Upper lobe of right lung (tissue), 1 donor: ENCODE measurements at regions not wholly inside any gene's neighbourhood (a gene's known extent, or its start where the extent isn't known, plus 50 kb on each side); places are given as distances from the start of the nearest gene placed in this dataset.
A peak's percentile ranks its signal among the peaks of the same experiment; 100 is the strongest.

Experiments used
- ATAC-seq: fragments of 200-7000 bp; cut with Tn5 transposase; one replicate; pipeline ENCODE4 v1.9.1; 2020; ENCODE audit warnings: mild to moderate bottlenecking, moderate library complexity
- DNase-seq: peaks from one replicate; pipeline ENCODE4 v3.0.0-alpha.2; 2020
- H3K27ac ChIP-seq: fragments of 200-600 bp; one replicate; pipeline ENCODE4 v1.8.0; 2022
- H3K27me3 ChIP-seq: fragments of 200-600 bp; one replicate; pipeline ENCODE4 v1.8.0; 2022; ENCODE audit warnings: mild to moderate bottlenecking
- H3K36me3 ChIP-seq: fragments of 200-600 bp; one replicate; pipeline ENCODE4 v1.8.0; 2022
- H3K4me1 ChIP-seq: fragments of 200-600 bp; one replicate; pipeline ENCODE4 v1.8.0; 2022
- H3K4me3 ChIP-seq: fragments of 200-600 bp; one replicate; pipeline ENCODE4 v1.8.0; 2022; ENCODE audit warnings: mild to moderate bottlenecking
- H3K9me3 ChIP-seq: fragments of 200-600 bp; one replicate; pipeline ENCODE4 v1.8.0; 2022
- CTCF ChIP-seq: fragments of 200-600 bp; IDR thresholded peaks from one replicate; pipeline ENCODE4 v1.8.0; 2022; ENCODE audit warnings: antibody characterized with exemption
- intact Hi-C: fragments of 100-400 bp; cut with DNase I; formaldehyde crosslinking; loops from one replicate; pipeline ENCODE4 v1.11.0; 2022
- donor health status: DM: no; HTN: yes; CAD: no; lungs with severe emphysema.

DNA sequence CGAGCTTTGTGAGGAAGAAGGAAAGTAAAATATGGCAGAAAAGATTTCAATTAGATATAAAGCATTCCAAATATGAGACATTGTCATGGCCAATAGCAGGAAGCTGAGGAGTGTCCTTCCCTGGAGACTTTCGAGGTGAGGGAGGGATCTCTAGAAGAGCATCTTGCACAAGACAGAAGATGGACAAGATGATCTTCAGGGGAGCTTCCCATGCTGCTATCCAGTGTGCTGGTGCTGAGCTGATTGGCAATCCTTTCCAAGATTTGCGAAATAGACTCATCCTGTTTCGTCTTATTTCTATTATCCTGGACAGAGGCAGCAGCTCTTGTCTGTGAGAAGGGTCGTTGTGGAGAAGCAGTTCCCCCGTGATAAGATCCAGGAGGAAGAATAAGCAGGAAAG is 342.0 kb upstream of the CAMK1G start:
- Histone ChIP-seq H3K9me3 (no peaks in the 10 kb centered on the region), H3K27ac (no peak overlapping the region), H3K36me3 (no peaks in the 10 kb centered on the region), H3K4me1 (no peaks in the 10 kb centered on the region), H3K27me3 (peaks cover 4% of the 10 kb centered on the region), H3K4me3 (no peak overlapping the region)
- TF ChIP-seq CTCF = no peak
- intact Hi-C loops = no loop called here
- no peak for DNase-seq
- ATAC-seq = no peak

DNA sequence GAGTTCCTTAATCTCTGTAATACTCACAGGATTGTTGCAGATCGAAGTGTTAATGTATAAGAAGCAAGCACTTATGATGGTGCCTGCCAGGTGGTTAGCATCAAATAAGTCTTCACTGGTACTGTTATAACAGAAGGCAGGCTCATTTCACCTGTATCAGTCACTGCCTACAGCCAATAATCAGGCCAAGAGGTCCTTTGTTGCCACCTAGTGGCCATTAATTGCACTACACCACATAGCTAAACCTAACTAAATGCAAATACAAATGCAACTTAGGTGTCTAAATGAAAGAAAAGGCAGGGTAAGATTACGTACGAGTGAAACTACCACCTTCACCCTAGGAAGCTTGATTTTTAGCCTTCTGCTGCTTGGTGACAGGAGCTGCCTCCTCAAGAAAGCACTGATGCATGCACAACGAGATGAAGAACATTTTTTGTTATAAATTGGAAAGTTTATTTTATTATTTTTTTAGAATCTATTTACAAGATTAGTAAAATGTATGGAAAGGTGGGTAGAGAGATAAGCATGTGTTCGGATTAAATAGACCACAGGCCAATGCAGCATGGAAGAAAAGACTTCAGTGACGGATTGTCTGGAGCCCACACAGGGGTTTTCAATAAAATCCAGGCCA is 334.8 kb upstream of the CAMK1G start:
- intact Hi-C loops = no loop called here
- no peaks in the 10 kb centered on the region for H3K27me3 ChIP-seq
- ATAC-seq = peak; percentile 90
- no peaks in the 10 kb centered on the region for H3K36me3 ChIP-seq
- H3K4me1 ChIP-seq = no peaks in the 10 kb centered on the region
- no peaks in the 10 kb centered on the region for H3K9me3 ChIP-seq
- no peak for DNase-seq
- no peak overlapping the region for H3K27ac ChIP-seq
- H3K4me3 ChIP-seq = no peak overlapping the region
- TF ChIP-seq CTCF = peak; percentile 97

- no peak for TF ChIP-seq CTCF
- H3K4me1 ChIP-seq = no peaks in the 10 kb centered on the region
- H3K9me3 ChIP-seq = no peaks in the 10 kb centered on the region
- no peaks in the 10 kb centered on the region for H3K36me3 ChIP-seq
- H3K27ac ChIP-seq = no peak overlapping the region
- intact Hi-C loops = no loop called here
- no peak for DNase-seq
- ATAC-seq = no peak
- H3K27me3 ChIP-seq = no peaks in the 10 kb centered on the region
- no peak overlapping the region for H3K4me3 ChIP-seq
These were observed 334.2 kb upstream of the CAMK1G start for GRCh38 chr1:209249280-209249670.

DNA sequence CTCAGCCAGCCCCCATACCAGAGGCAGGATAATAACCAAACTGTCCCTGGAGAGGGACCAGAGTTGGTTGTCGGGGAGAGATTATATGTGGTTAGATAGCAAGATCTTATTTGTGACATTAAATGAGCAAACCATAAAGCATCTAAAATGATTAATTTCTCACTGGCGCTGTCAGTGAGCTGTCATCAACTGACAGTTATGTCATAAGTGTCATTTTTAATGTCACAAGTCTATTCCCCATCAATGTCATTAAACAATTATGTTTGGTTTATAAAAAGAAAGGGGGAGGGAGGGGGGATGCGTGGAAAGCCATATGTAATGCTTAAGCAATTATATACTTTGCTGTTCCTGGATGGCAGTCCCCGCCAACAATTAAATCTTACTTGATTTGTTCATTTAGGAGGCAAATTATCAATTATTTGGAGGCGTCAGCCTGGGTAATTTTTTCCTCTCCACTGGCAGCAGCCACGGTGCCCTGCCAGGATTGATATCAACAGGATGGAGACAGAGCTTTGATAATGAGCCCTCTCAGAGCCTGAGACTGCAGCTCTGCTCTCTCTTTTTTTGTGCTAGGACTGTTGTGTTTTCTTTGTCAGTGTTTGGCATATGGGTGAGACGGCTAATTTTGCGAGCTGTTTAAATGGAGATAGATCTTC is 333.6 kb upstream of the CAMK1G start:
- H3K4me1 ChIP-seq = no peaks in the 10 kb centered on the region
- no peak overlapping the region for H3K4me3 ChIP-seq
- no peak for DNase-seq
- H3K27me3 ChIP-seq = no peaks in the 10 kb centered on the region
- intact Hi-C loops = no loop called here
- no peak overlapping the region for H3K27ac ChIP-seq
- no peaks in the 10 kb centered on the region for H3K9me3 ChIP-seq
- no peak for ATAC-seq
- H3K36me3 ChIP-seq = no peaks in the 10 kb centered on the region
- no peak for TF ChIP-seq CTCF

- H3K27ac ChIP-seq = no peak overlapping the region
- H3K4me3 ChIP-seq = no peak overlapping the region
- H3K36me3 ChIP-seq = no peaks in the 10 kb centered on the region
- TF ChIP-seq CTCF = no peak
- ATAC-seq (no peak), DNase-seq (no peak)
- intact Hi-C loops = no loop called here
- H3K9me3 ChIP-seq = no peaks in the 10 kb centered on the region
- no peaks in the 10 kb centered on the region for H3K4me1 ChIP-seq
- no peaks in the 10 kb centered on the region for H3K27me3 ChIP-seq
These were observed 332.5 kb upstream of the CAMK1G start for GRCh38 chr1:209250861-209251636.
